Posterior vena cava (tissue), 2 donors: ENCODE measurements at regions not wholly inside any gene's neighbourhood (a gene's known extent, or its start where the extent isn't known, plus 50 kb on each side); places are given as distances from the start of the nearest gene placed in this dataset.

ENCODE experiments used
- DNase-seq: peaks from one replicate; pipeline ENCODE4 v3.0.0-alpha.2; 2020; ENCODE audit warnings: low spot score
- intact Hi-C, 2 donors: fragments of 100-400 bp; cut with DNase I; formaldehyde crosslinking; loops; one replicate each; pipeline versions ENCODE4 v1.14.1 to v1.14.2; 2022 to 2023
- donor health status: DM: yes; HTN: yes; CAD: no.
- donor health status: DM: yes; HTN: yes; CAD: no.

DNA sequence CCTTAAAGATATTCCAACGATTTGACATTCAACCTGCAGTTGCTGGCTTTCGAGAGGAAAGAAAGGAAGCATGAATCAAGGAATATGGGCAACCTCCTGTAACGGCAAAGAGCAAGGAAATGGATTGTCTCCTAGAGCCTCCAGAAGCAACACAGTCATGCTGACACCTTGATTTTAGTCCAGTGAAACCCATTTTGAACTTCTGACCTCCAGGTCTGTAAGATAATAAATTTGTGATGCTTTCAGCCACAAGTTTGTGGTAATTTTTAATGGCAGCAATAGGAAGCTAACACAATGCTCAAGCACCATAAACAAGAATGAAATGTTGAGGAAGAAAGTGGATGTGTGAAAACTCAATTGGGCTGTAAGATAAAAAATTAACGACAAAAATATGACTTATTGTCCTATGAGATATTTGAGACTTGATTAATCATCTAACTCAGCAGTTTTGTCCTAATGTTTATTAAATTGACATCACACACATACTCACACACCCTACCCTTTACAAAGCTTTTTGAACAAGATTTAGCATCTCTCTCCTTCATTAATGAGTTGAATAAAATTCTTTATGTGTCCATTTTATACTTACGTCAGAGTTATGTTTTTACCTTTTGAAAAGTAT, 857.2 kb upstream of the INTU start:
- no peak for DNase-seq
- intact Hi-C loops: no loop called here

DNA sequence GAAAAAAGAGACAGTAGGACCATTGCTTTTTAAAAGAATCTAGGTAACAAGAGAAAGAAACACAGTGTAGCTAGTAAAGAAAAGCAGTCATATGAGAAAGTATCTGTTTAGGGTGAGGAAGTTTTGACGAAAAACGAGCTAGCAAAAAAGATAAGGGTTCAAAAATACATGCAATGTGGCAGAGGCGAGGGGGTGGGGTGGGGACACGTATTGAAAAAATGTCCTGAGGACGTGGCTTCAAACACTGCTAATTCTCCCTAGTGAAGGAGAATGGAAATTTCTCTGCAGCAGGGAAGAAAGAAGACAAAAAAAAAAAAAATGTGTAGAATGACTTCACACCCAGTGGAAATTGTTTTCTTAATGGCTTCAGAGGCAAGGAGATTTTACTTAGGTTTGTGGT, 856.4 kb upstream of the INTU start:
- intact Hi-C loops: no loop called here
- no peak for DNase-seq

DNA sequence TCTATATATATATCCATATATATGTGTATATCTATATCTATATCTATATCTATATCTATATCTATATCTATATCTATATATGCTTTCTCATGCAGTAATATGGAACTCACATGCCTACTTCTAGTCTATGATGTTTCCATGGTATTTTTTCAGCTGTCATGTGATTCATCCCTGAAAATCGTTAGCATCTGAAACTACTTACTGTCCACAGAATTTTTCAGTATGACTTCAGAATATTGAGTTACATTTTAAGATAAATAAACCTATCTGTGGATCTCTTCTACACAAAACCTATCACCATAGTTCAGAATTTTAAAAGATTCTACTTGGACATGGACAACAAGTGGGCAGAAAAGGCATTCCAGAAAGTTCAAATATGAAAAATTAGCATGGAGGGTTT, 855.1 kb upstream of the INTU start:
- no peak for DNase-seq
- intact Hi-C loops: no loop called here

GRCh38 chr4:126778348-126778747, 854.4 kb upstream of the INTU start:
- intact Hi-C loops: no loop called here
- DNase-seq: no peak

- no peak for DNase-seq
- intact Hi-C loops: no loop called here
Measured at GRCh38 chr4:126779001-126779400, 853.8 kb upstream of the INTU start.

DNA sequence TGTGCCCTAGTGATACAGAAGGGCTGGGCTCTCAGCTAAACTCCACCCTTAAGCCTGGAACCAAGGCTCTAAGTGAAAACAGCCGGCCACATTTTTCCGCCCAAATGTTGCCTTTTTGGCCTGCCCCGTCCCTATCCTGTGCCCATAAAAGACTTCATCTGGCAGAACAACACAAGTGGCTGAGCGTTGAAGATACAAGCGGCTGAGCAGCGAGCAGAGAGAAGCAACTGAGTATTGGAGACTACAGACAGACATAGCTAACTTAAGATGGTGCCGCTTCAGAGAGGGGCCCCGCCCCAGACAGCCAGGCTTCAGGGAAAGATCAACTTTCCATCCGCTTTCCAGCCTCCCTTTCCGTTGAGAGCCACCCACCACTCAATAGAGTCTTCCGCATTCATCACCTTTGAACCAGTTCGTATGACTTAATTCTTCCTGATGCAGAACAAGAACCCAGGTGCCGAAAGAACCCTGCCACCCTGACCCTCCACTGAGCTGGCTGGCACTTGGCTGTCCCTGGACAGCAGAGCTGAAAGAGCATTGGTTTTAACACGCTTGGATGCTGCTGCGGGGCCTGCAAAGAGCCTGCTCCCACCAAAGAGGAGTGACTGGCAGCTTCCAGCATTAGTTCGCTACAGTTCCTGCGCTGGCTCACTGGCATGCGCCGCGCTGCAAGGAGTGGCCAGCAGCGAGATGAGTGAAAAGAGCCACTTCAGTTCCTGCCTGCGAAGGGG, 853.2 kb upstream of the INTU start:
- DNase-seq: peak; percentile 79
- intact Hi-C loops: no loop called here

- DNase-seq: no peak
- intact Hi-C loops: no loop called here
Measured at GRCh38 chr4:126783191-126783590, 849.6 kb upstream of the INTU start.

GRCh38 chr4:126784966-126785580, 847.7 kb upstream of the INTU start:
- DNase-seq: no peak
- intact Hi-C loops: no loop called here

DNA sequence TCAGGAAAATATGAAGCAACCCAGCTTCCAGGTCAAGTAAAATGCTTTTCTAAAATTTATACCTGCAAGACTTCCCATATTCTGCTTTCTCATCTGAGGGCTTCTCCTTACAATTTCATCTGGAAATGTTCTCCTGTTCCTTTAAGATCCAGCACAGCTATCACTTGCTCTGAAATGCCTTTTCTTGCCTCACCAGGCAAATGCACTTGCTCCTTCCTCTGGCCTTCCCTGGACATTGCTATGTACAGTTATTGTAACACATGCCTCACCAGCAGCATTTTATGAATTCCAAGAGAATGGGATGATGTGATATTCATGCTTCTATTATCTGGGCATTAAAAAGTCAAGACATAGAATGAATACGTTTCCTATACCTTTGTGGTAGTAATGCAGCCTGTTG, 842.1 kb upstream of the INTU start:
- intact Hi-C loops: no loop called here
- no peak for DNase-seq

DNA sequence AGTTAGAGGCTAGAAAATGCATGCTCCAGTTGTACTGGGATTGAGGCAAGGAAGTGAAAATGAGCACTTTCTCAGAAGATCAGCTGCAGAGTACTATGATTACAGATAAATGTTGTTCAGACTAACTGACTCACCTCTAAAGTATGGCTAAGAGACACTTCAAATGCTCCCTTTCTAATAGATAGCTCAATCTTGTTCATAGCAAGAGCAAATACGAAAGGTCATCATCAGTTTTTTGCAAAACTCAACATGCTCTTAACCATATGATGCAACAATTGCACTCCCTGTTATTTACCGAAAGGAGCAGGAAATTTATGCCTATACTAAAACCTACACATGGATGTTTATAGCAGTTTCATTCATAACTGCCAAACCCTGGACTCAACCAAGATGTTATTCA, 838.4 kb upstream of the INTU start:
- intact Hi-C loops: no loop called here
- DNase-seq: no peak

- DNase-seq: no peak
- intact Hi-C loops: no loop called here
Measured at GRCh38 chr4:126798214-126798613, 834.5 kb upstream of the INTU start.

DNA sequence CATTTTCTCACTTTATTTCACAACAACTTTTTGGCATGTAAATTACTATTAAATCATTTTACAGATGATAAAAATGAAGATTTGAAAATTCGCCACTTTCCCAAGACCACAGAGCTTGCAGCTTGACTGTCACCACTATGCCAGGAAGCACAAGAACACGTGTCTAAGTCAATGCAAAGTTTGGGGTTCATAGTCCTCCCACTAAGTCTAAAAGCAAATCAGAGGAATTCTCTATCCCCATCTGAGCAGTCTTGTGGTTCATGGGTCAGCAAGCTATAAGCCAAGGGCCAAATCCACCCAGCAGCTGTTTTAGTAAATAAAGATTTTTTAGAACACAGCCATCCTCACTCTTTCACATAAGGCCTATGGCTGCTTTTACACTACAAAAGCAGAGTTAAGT, 833.3 kb upstream of the INTU start:
- intact Hi-C loops: no loop called here
- DNase-seq: no peak

DNA sequence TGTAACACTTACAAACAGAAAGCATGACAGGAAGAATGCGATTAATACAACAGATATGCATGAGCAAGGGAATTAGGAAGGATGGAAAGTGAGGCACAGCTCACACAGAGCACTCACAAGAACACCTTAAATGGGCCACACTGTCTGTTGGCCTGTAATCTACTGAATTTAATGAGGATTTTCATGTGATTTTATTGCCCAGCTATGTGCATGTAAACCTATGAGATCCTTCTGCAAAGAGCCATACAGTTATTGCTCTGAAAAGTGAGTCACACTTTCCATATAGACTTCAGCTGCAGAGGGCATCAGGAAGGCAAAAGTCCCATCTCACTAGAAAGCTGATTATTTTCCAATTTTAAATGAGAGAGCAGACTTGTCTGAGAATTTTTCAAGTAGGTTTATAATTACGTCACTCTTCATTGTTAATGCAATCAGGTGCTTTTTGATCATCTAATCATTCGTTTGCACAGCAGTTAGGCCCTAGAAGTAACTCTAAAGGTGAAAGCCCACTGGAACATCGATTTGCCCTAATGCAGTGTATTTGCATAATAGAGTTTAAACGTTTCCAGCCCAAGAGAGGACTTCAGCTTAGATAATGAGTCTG, 832.7 kb upstream of the INTU start:
- intact Hi-C loops: no loop called here
- DNase-seq: no peak

GRCh38 chr4:126800575-126801141, 832.1 kb upstream of the INTU start:
- intact Hi-C loops: no loop called here
- DNase-seq: no peak

GRCh38 chr4:126807132-126807531, 825.6 kb upstream of the INTU start:
- intact Hi-C loops: no loop called here
- DNase-seq: no peak

- DNase-seq: no peak
- intact Hi-C loops: no loop called here
Measured at GRCh38 chr4:126812076-126812475, 820.7 kb upstream of the INTU start.

- intact Hi-C loops: no loop called here
Measured at GRCh38 chr4:126820631-126821030, 812.1 kb upstream of the INTU start.

DNA sequence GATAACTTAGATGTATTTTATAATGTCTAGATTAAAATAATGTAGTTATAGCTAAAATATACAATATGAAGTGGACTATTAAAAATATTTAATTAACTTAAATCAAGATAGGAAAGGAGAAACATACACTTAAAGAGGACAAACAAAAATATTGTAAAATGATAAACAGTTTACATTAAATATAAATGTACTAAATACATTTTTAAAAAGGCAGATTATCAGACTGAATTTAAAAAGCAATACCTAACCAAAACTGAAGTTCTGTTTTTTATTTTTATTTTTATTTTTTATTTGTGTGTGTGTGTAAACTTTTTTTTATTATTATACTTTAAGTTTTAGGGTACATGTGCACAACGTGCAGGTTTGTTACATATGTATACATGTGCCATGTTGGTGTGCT, 811.6 kb upstream of the INTU start:
- intact Hi-C loops: no loop called here
- no peak for DNase-seq

More at GRCh38 chr4:126820631-126821030, 812.1 kb upstream of the INTU start:
- no peak for DNase-seq

GRCh38 chr4:126825083-126825482, 807.7 kb upstream of the INTU start:
- no peak for DNase-seq
- intact Hi-C loops: no loop called here

- DNase-seq: no peak
- intact Hi-C loops: no loop called here
Measured at GRCh38 chr4:126827669-126828068, 805.1 kb upstream of the INTU start.
